Uterus (tissue), 2 donors: ENCODE measurements at regions not wholly inside any gene's neighbourhood (a gene's known extent, or its start where the extent isn't known, plus 50 kb on each side); places are given as distances from the start of the nearest gene placed in this dataset.

Experiments used
- CTCF ChIP-seq, 4 experiments: fragments of 200-600 bp in 2 of 4; fragments of 450-650 bp in 2 of 4; sonication (generic) in 2 of 4; IDR thresholded peaks; one replicate each; pipeline ENCODE4 v1.5.1; 2016 to 2019; ENCODE audit warnings: antibody characterized with exemption in 4 of 4, mild to moderate bottlenecking in 2 of 4, moderate library complexity in 1 of 4
- POLR2A ChIP-seq, 2 donors: fragments of 450-650 bp; IDR thresholded peaks; one replicate each; pipeline ENCODE4 v1.6.1; 2016; ENCODE audit warnings: antibody characterized with exemption in 2 of 2, mild to moderate bottlenecking in 1 of 2, moderate library complexity in 1 of 2

GRCh38 chr22:27397036-27397953 is 404.3 kb downstream of the MN1 start:
- TF ChIP-seq POLR2A (IDR thresholded peaks at IDR 0.05): no peak
- no peak for TF ChIP-seq CTCF (IDR thresholded peaks at IDR 0.05)
